Kidney (tissue), 13 donors: ENCODE measurements at regions not wholly inside any gene's neighbourhood (a gene's known extent, or its start where the extent isn't known, plus 50 kb on each side); places are given as distances from the start of the nearest gene placed in this dataset.
A peak's percentile ranks its signal among the peaks of the same experiment; 100 is the strongest.

Experiments
- DNase-seq, 5 donors: peaks; one replicate each; pipeline ENCODE4 v3.0.0-alpha.2; 2013 to 2020
- FAIRE-seq: peaks from 2 replicates; lab custom pipeline; 2012; peaks lifted over from hg19 to GRCh38; lab: Jason Lieb, UNC
- H3K27ac ChIP-seq, 2 donors: one replicate each; pipeline ENCODE4 v1.7.0; 2013; ENCODE audit warnings: low read depth in 2 of 2, low read length in 2 of 2, inconsistent platforms in 1 of 2
- H3K27me3 ChIP-seq: one replicate; pipeline ENCODE4 v1.7.1; 2013; ENCODE audit warnings: low read length, inconsistent platforms; ENCODE audit not compliant: control insufficient read depth, insufficient read depth
- H3K36me3 ChIP-seq, 3 donors: one replicate each; pipeline versions ENCODE4 v1.7.0 to v1.7.1; 2013; ENCODE audit warnings: low read length in 3 of 3, control low read depth in 1 of 3, inconsistent platforms in 1 of 3; ENCODE audit not compliant: insufficient read depth in 3 of 3, control insufficient read depth in 2 of 3
- H3K4me1 ChIP-seq, 3 donors: one replicate each; pipeline versions ENCODE4 v1.7.0 to v1.7.1; 2013; ENCODE audit warnings: low read length in 3 of 3, inconsistent platforms in 1 of 3, low read depth in 1 of 3; ENCODE audit not compliant: control insufficient read depth in 2 of 3, insufficient read depth in 2 of 3
- H3K4me3 ChIP-seq, 3 donors: one replicate each; pipeline versions ENCODE4 v1.7.0 to v1.8.1; 2013; ENCODE audit warnings: low read length in 3 of 3, control low read depth in 1 of 3, inconsistent platforms in 1 of 3
- H3K9ac ChIP-seq, 3 donors: one replicate each; pipeline versions ENCODE4 v1.7.0 to v1.7.1; 2013; ENCODE audit warnings: low read length in 3 of 3, control low read depth in 1 of 3, inconsistent platforms in 1 of 3
- H3K9me3 ChIP-seq, 3 donors: one replicate each; pipeline versions ENCODE4 v1.7.0 to v1.7.1; 2013; ENCODE audit warnings: low read length in 3 of 3, control low read depth in 1 of 3, inconsistent platforms in 1 of 3; ENCODE audit not compliant: control insufficient read depth in 2 of 3, insufficient read depth in 1 of 3
- CTCF ChIP-seq: IDR thresholded peaks from 3 replicates; pipeline ENCODE4 v1.5.1; 2012; ENCODE audit warnings: mild to moderate bottlenecking, moderate library complexity, borderline replicate concordance; ENCODE audit not compliant: insufficient read depth; ENCODE audit errors: extremely low read depth
- intact Hi-C: fragments of 100-400 bp; cut with DNase I; formaldehyde crosslinking; loops from one replicate; pipeline ENCODE4 v1.11.1; 2022
- donor health status: control.
- donor health status: control.
- donor health status: control.
- donor health status: control.
- donor health status: control.
- donor health status: DM: yes; HTN: yes; CAD: no.
- donor health status: Normal renal cell carcinoma (clear cell type).

- no peak overlapping the region for H3K27ac ChIP-seq
- H3K36me3 ChIP-seq = no peaks in the 10 kb centered on the region
- no peak overlapping the region for H3K4me3 ChIP-seq
- no peak for TF ChIP-seq CTCF
- intact Hi-C loops = no loop called here
- H3K9me3 ChIP-seq = no peaks in the 10 kb centered on the region
- no peaks in the 10 kb centered on the region for H3K4me1 ChIP-seq
- FAIRE-seq (no peak), DNase-seq (no peak)
- H3K27me3 ChIP-seq = no peaks in the 10 kb centered on the region
- H3K9ac ChIP-seq = no peak overlapping the region
These were observed 208.1 kb downstream of the VGLL3 start for GRCh38 chr3:86782866-86783265.

- TF ChIP-seq CTCF = no peak
- Histone ChIP-seq H3K27me3 (no peaks in the 10 kb centered on the region), H3K9me3 (no peaks in the 10 kb centered on the region), H3K9ac (no peak overlapping the region), H3K4me3 (no peak overlapping the region), H3K36me3 (no peaks in the 10 kb centered on the region), H3K4me1 (no peaks in the 10 kb centered on the region), H3K27ac (no peak overlapping the region)
- intact Hi-C loops = no loop called here
- FAIRE-seq (no peak), DNase-seq (no peak)
These were observed 208.7 kb downstream of the VGLL3 start for GRCh38 chr3:86782286-86782685.

GRCh38 chr3:86774082-86774691 is 216.8 kb downstream of the VGLL3 start:
- intact Hi-C loops = no loop called here
- no peaks in the 10 kb centered on the region for H3K9me3 ChIP-seq
- H3K4me3 ChIP-seq = no peak overlapping the region
- H3K9ac ChIP-seq = no peak overlapping the region
- peak in 2 of 5 donors; percentile 39 to 46 for DNase-seq
- peak; percentile 38 for TF ChIP-seq CTCF
- no peaks in the 10 kb centered on the region for H3K36me3 ChIP-seq
- no peaks in the 10 kb centered on the region for H3K27me3 ChIP-seq
- H3K27ac ChIP-seq = no peak overlapping the region
- peak; percentile 94 for FAIRE-seq
- no peaks in the 10 kb centered on the region for H3K4me1 ChIP-seq

GRCh38 chr3:86772699-86773098 is 218.2 kb downstream of the VGLL3 start:
- no peak for TF ChIP-seq CTCF
- H3K27me3 ChIP-seq = no peaks in the 10 kb centered on the region
- no peak overlapping the region for H3K27ac ChIP-seq
- H3K9ac ChIP-seq = no peak overlapping the region
- FAIRE-seq = no peak
- H3K36me3 ChIP-seq = no peaks in the 10 kb centered on the region
- H3K4me1 ChIP-seq = no peaks in the 10 kb centered on the region
- intact Hi-C loops = no loop called here
- no peaks in the 10 kb centered on the region for H3K9me3 ChIP-seq
- no peak overlapping the region for H3K4me3 ChIP-seq
- DNase-seq = no peak
